SK-N-SH treated with all-trans-retinoic acid at 6 μM for 48 hours (cell line): ENCODE measurements at regions not wholly inside any gene's neighbourhood (a gene's known extent, or its start where the extent isn't known, plus 50 kb on each side); places are given as distances from the start of the nearest gene placed in this dataset.

ENCODE experiments used
- BACH2 ChIP-seq: fragments of 250-450 bp; sonication (Bioruptor Pico); IDR thresholded peaks from 2 replicates; pipeline ENCODE4 v1.9.0; 2021; ENCODE audit warnings: mild to moderate bottlenecking, borderline replicate concordance
- CSRNP3 ChIP-seq: fragments of 250-450 bp; sonication (Bioruptor Pico); IDR thresholded peaks from 2 replicates; pipeline ENCODE4 v1.5.1; 2021; ENCODE audit warnings: mild to moderate bottlenecking, moderate library complexity
- GLIS3 ChIP-seq: fragments of 250-450 bp; sonication (Bioruptor Pico); IDR thresholded peaks from 2 replicates; pipeline ENCODE4 v1.5.0; 2020; ENCODE audit warnings: mild to moderate bottlenecking, moderate library complexity
- ISL1 ChIP-seq: fragments of 250-450 bp; sonication (Bioruptor Pico); IDR thresholded peaks from 2 replicates; pipeline ENCODE4 v2.1.2; 2022; ENCODE audit warnings: mild to moderate bottlenecking, moderate library complexity
- RARB ChIP-seq: fragments of 250-450 bp; sonication (Bioruptor Pico); IDR thresholded peaks from 2 replicates; pipeline ENCODE4 v1.8.0; 2021; ENCODE audit warnings: mild to moderate bottlenecking, moderate library complexity
- ZFP3 ChIP-seq: fragments of 250-450 bp; sonication (Bioruptor Pico); IDR thresholded peaks from 2 replicates; pipeline ENCODE4 v1.5.0; 2020; ENCODE audit warnings: mild to moderate bottlenecking, moderate library complexity
- ZFP30 ChIP-seq: fragments of 450-650 bp; formaldehyde crosslinking; IDR thresholded peaks from 2 replicates; pipeline ENCODE4 v1.5.0; 2022; ENCODE audit warnings: mild to moderate bottlenecking, moderate library complexity
- ZNF565 ChIP-seq: fragments of 450-650 bp; formaldehyde crosslinking; conservative IDR thresholded peaks from 2 replicates; pipeline ENCODE4 v1.5.0; 2020; ENCODE audit warnings: low read depth, mild to moderate bottlenecking, moderate library complexity
- ZNF8 ChIP-seq: fragments of 450-650 bp; formaldehyde crosslinking; IDR thresholded peaks from 2 replicates; pipeline ENCODE4 v1.5.0; 2020; ENCODE audit warnings: mild to moderate bottlenecking, moderate library complexity
- TF ChIP-seq, protein P1 (sequence below): fragments of 250-450 bp; sonication (Bioruptor Pico); IDR thresholded peaks from 2 replicates; pipeline ENCODE4 v1.8.0; 2020; ENCODE audit warnings: mild to moderate bottlenecking, moderate library complexity, borderline replicate concordance

GRCh38 chrX:128717635-128718578, 665.7 kb upstream of the ACTRT1 start:
- TF ChIP-seq RARB (CRISPR knock-in tag) (no peak), CSRNP3 (CRISPR knock-in tag) (no peak), GLIS3 (CRISPR knock-in tag) (no peak), ISL1 (CRISPR knock-in tag) (no peak), ZFP3 (CRISPR knock-in tag) (no peak), ZFP30 (CRISPR knock-in tag) (no peak), ZNF565 (no peak), ZNF8 (no peak), BACH2 (no peak)
- TF ChIP-seq, protein P1, sequence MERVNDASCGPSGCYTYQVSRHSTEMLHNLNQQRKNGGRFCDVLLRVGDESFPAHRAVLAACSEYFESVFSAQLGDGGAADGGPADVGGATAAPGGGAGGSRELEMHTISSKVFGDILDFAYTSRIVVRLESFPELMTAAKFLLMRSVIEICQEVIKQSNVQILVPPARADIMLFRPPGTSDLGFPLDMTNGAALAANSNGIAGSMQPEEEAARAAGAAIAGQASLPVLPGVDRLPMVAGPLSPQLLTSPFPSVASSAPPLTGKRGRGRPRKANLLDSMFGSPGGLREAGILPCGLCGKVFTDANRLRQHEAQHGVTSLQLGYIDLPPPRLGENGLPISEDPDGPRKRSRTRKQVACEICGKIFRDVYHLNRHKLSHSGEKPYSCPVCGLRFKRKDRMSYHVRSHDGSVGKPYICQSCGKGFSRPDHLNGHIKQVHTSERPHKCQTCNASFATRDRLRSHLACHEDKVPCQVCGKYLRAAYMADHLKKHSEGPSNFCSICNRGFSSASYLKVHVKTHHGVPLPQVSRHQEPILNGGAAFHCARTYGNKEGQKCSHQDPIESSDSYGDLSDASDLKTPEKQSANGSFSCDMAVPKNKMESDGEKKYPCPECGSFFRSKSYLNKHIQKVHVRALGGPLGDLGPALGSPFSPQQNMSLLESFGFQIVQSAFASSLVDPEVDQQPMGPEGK (CRISPR knock-in tag), result no peak
